K562 (cell line): ENCODE measurements at regions not wholly inside any gene's neighbourhood (a gene's known extent, or its start where the extent isn't known, plus 50 kb on each side); places are given as distances from the start of the nearest gene placed in this dataset.

Experiments used
- ATAC-seq: fragments of 200-7000 bp; cut with Tn5 transposase; 3 replicates; pipeline ENCODE4 v1.9.1; 2020; ENCODE audit warnings: moderate library complexity
- BruUV-seq: library from RNA; stranded (reverse); fragments of 400-500 nt; replicated peaks from 2 replicates; lab custom pipeline; 2021; lab: Mats Ljungman, UMichigan
- CTCF ChIA-PET: fragments of 300-600 bp; formaldehyde crosslinking; extraction: SDS; loops from one replicate; lab custom pipeline; 2021; ENCODE audit warnings: low intra/inter-chr PET ratio; lab: Yijun Ruan, JAX
- POLR2A ChIA-PET: fragments of 300-600, 350-650 bp; sonication (Branson Sonifier 250); formaldehyde crosslinking; extraction: SDS; loops from one replicate; lab custom pipeline; 2021; ENCODE audit warnings: antibody characterized with exemption, inconsistent platforms; lab: Yijun Ruan, JAX
- DNase-seq, 4 experiments: peaks; one replicate each; pipeline versions ENCODE4 v3.0.0 to v3.0.0-alpha.2; 2011 to 2018; ENCODE audit warnings: low spot score in 3 of 4, mixed read lengths in 3 of 4; ENCODE audit errors: extremely low read depth in 1 of 4
- FAIRE-seq: peaks from 2 replicates; lab custom pipeline; 2011; peaks lifted over from hg19 to GRCh38; lab: Jason Lieb, UNC
- H2AFZ ChIP-seq: 2 replicates; pipeline ENCODE4 v1.6.0; 2011; ENCODE audit warnings: low read depth, low read length, control low read depth, inconsistent platforms
- H3K27ac ChIP-seq: fragments of 200-600 bp; 3 replicates; pipeline ENCODE4 v1.8.0; 2011; ENCODE audit warnings: low read depth, mild to moderate bottlenecking, control low read depth, inconsistent platforms, low read length, moderate library complexity, mixed read lengths; ENCODE audit errors: extremely low read depth
- H3K27me3 ChIP-seq, 2 experiments: fragments of 300-600 bp in 1 of 2; 2 replicates in 1 of 2; 3 replicates in 1 of 2; pipeline versions ENCODE4 v1.6.0 to v1.8.0; 2011; ENCODE audit warnings: inconsistent platforms in 2 of 2, low read length in 2 of 2, mild to moderate bottlenecking in 1 of 2, mixed read lengths in 1 of 2, moderate library complexity in 1 of 2; ENCODE audit not compliant: control insufficient read depth in 2 of 2, insufficient read depth in 2 of 2
- H3K36me3 ChIP-seq: fragments of 300-600 bp; 3 replicates; pipeline ENCODE4 v1.8.0; 2011; ENCODE audit warnings: mild to moderate bottlenecking, low read length, inconsistent platforms; ENCODE audit not compliant: control insufficient read depth, insufficient read depth
- H3K4me1 ChIP-seq, 2 experiments: fragments of 200-600 bp in 1 of 2; replicated peaks in 1 of 2; 2 replicates in 1 of 2; 3 replicates in 1 of 2; pipeline versions ENCODE4 v1.5.1 to v1.8.0; 2011; ENCODE audit warnings: inconsistent platforms in 2 of 2, low read length in 2 of 2, mild to moderate bottlenecking in 1 of 2, mixed read lengths in 1 of 2, moderate library complexity in 1 of 2; ENCODE audit not compliant: control insufficient read depth in 2 of 2, insufficient read depth in 2 of 2
- H3K4me2 ChIP-seq: 2 replicates; pipeline ENCODE4 v1.6.1; 2011; ENCODE audit warnings: low read length, control low read depth, inconsistent platforms, mixed read lengths; ENCODE audit not compliant: insufficient read depth
- H3K4me3 ChIP-seq: fragments of 200-600 bp; sonication (generic), shearing (Covaris generic); 2 replicates; pipeline ENCODE4 v1.5.1; 2016; ENCODE audit warnings: control low read depth, inconsistent platforms
- H3K79me2 ChIP-seq: fragments of 200-600 bp; 3 replicates; pipeline ENCODE4 v1.8.0; 2011; ENCODE audit warnings: low read length, inconsistent platforms; ENCODE audit not compliant: control insufficient read depth, insufficient read depth
- H3K9ac ChIP-seq, 2 experiments: 2 replicates each; pipeline versions ENCODE4 v1.6.0 to v1.6.1; 2011; ENCODE audit warnings: low read depth in 2 of 2, low read length in 2 of 2, control low read depth in 1 of 2, inconsistent platforms in 1 of 2, mild to moderate bottlenecking in 1 of 2, mixed read lengths in 1 of 2; ENCODE audit not compliant: insufficient read depth in 1 of 2
- H3K9me1 ChIP-seq: one replicate; pipeline ENCODE4 v1.6.0; 2011; ENCODE audit warnings: inconsistent platforms, mild to moderate bottlenecking, low read length, moderate library complexity; ENCODE audit not compliant: control insufficient read depth, insufficient read depth
- H3K9me3 ChIP-seq: replicated peaks from 2 replicates; pipeline ENCODE4 v1.5.1; 2011; ENCODE audit warnings: low read depth, low read length, inconsistent platforms; ENCODE audit not compliant: control insufficient read depth, insufficient read depth
- H4K20me1 ChIP-seq: replicated peaks from 2 replicates; pipeline ENCODE4 v1.6.1; 2011; ENCODE audit warnings: low read length, inconsistent platforms, mixed read lengths; ENCODE audit not compliant: control insufficient read depth, insufficient read depth
- AFF1 ChIP-seq, 2 experiments: fragments of 450-650 bp; IDR thresholded peaks; 2 replicates each; pipeline ENCODE4 v1.6.1; 2018; ENCODE audit warnings: mild to moderate bottlenecking in 2 of 2, low read depth in 1 of 2; ENCODE audit not compliant: partially characterized antibody in 2 of 2
- ARID2 ChIP-seq: fragments of 450-650 bp; IDR thresholded peaks from 2 replicates; pipeline ENCODE4 v1.6.1; 2017; ENCODE audit warnings: antibody characterized with exemption, mild to moderate bottlenecking
- BDP1 ChIP-seq: IDR thresholded peaks from 3 replicates; pipeline ENCODE4 v1.6.1; 2011; ENCODE audit not compliant: insufficient read length, insufficient read depth
- ILF3 ChIP-seq: fragments of 450-650 bp; IDR thresholded peaks from 2 replicates; pipeline ENCODE4 v1.6.1; 2018; ENCODE audit warnings: antibody characterized with exemption, mild to moderate bottlenecking, moderate library complexity, borderline replicate concordance
- IRF2 ChIP-seq: sonication (generic); formaldehyde crosslinking; IDR thresholded peaks from 2 replicates; pipeline ENCODE4 v1.8.1; 2022; ENCODE audit warnings: mild to moderate bottlenecking, missing genetic modification reagents
- KDM1A ChIP-seq, 2 experiments: fragments of 450-650 bp; IDR thresholded peaks; 2 replicates each; pipeline ENCODE4 v1.6.1; 2016; ENCODE audit warnings: mild to moderate bottlenecking in 2 of 2
- TOE1 ChIP-seq, 2 experiments: fragments of 450-650 bp in 1 of 2; sonication (generic) in 1 of 2; formaldehyde crosslinking in 1 of 2; IDR thresholded peaks; 2 replicates each; pipeline versions ENCODE4 v1.7.1 to v1.8.0; 2016 to 2022; ENCODE audit warnings: borderline replicate concordance in 2 of 2, mild to moderate bottlenecking in 2 of 2, antibody characterized with exemption in 1 of 2, inconsistent platforms in 1 of 2, low read depth in 1 of 2, missing genetic modification reagents in 1 of 2, moderate library complexity in 1 of 2
- ZNF384 ChIP-seq: IDR thresholded peaks from 2 replicates; pipeline ENCODE4 v1.6.1; 2012; ENCODE audit warnings: low read depth, low read length, improper control_type of control experiment
- WGBS: fragments of 100-300 bp; shearing (Covaris generic); methylation state at CpG from one replicate; pipeline ENCODE4 v1.1.6; 2016; ENCODE audit warnings: low coverage, mixed read lengths; ENCODE audit not compliant: insufficient coverage; ENCODE audit errors: missing lambda C conversion rate; 5-methylcytosine and 5-hydroxymethylcytosine counted together
- in situ Hi-C: fragments of 300-500 bp; cut with MboI; formaldehyde crosslinking; loops from 4 replicates; pipeline ENCODE4 v1.15.0; 2018; ENCODE audit warnings: inconsistent platforms, mixed read lengths
- intact Hi-C: fragments of 100-400 bp; cut with micrococcal nuclease; formaldehyde crosslinking; loops from 2 replicates; pipeline ENCODE4 v1.14.2; 2022
- TF ChIP-seq, protein P1 (sequence below): sonication (generic); formaldehyde crosslinking; IDR thresholded peaks from 2 replicates; pipeline ENCODE4 v1.8.0; 2023; ENCODE audit warnings: mild to moderate bottlenecking, missing genetic modification reagents

- H3K4me2 ChIP-seq, result peak overlapping the region; percentile 79
- TF ChIP-seq IRF2 (CRISPR knock-in tag), result no peak
- no peak for TF ChIP-seq TOE1 (IDR thresholded peaks at IDR 0.05; ENCODE audit: borderline replicate concordance)
- no peak for TF ChIP-seq TOE1 (CRISPR knock-in tag; IDR thresholded peaks at IDR 0.05; ENCODE audit: borderline replicate concordance, low read depth)
- TF ChIP-seq, protein P1, sequence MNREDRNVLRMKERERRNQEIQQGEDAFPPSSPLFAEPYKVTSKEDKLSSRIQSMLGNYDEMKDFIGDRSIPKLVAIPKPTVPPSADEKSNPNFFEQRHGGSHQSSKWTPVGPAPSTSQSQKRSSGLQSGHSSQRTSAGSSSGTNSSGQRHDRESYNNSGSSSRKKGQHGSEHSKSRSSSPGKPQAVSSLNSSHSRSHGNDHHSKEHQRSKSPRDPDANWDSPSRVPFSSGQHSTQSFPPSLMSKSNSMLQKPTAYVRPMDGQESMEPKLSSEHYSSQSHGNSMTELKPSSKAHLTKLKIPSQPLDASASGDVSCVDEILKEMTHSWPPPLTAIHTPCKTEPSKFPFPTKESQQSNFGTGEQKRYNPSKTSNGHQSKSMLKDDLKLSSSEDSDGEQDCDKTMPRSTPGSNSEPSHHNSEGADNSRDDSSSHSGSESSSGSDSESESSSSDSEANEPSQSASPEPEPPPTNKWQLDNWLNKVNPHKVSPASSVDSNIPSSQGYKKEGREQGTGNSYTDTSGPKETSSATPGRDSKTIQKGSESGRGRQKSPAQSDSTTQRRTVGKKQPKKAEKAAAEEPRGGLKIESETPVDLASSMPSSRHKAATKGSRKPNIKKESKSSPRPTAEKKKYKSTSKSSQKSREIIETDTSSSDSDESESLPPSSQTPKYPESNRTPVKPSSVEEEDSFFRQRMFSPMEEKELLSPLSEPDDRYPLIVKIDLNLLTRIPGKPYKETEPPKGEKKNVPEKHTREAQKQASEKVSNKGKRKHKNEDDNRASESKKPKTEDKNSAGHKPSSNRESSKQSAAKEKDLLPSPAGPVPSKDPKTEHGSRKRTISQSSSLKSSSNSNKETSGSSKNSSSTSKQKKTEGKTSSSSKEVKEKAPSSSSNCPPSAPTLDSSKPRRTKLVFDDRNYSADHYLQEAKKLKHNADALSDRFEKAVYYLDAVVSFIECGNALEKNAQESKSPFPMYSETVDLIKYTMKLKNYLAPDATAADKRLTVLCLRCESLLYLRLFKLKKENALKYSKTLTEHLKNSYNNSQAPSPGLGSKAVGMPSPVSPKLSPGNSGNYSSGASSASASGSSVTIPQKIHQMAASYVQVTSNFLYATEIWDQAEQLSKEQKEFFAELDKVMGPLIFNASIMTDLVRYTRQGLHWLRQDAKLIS, result peak; percentile 69; the same call in 1 of the 2 replicates
- no peak for TF ChIP-seq ZNF384
- TF ChIP-seq KDM1A (IDR thresholded peaks at IDR 0.05), result no peak
- TF ChIP-seq ILF3, result no peak
- TF ChIP-seq ARID2, result 0 out of 2 replicates have a peak, but pooled peaks have one; percentile 5
- peak in 1 of 2 experiments; percentile 24 for TF ChIP-seq AFF1 (IDR thresholded peaks at IDR 0.05; ENCODE audit: low read depth in 1 of 2, partially characterized antibody in 2 of 2)
- TF ChIP-seq BDP1, result no peak
Observed at GRCh38 chr22:20656902-20657836, 116.7 kb upstream of the SERPIND1 start.

More at GRCh38 chr22:20656902-20657836, 116.7 kb upstream of the SERPIND1 start:
- BruUV-seq, result no TSS peak
- ChIA-PET CTCF (interaction anchor here (1.4 kb wide), 1 partner anchor 9 kb away, joined by 5 read pairs; no protein-coding TSS in a partner anchor), POLR2A (interaction anchor here (0.6 to 1.7 kb wide), 22 partner anchors 9 to 1524 kb away, joined by 3 to 16 read pairs (median 3); no protein-coding TSS in a partner anchor)
- H3K36me3 ChIP-seq, result peaks cover 8% of the 10 kb centered on the region; the same call in 1 of the 3 replicates
- 2% methylated on average over 17 of the region's 17 CpGs for WGBS
- no peaks in the 10 kb centered on the region for H3K79me2 ChIP-seq
- H3K9ac ChIP-seq, result peak overlapping the region; percentile 55 to 88; a peak in 3 of 4 replicates
- in situ Hi-C loops (no loop called here), intact Hi-C loops (no loop called here)
- FAIRE-seq (peak; percentile 84), DNase-seq (peak; percentile 80 to 94 (median 86)), ATAC-seq (peak; percentile 86)
- no peaks in the 10 kb centered on the region for H3K9me3 ChIP-seq
- peaks cover 0 to 9% of the 10 kb centered on the region in 2 experiments; a peak in 3 of 5 replicates for H3K4me1 ChIP-seq
- H3K27me3 ChIP-seq, result peaks cover 39 to 45% of the 10 kb centered on the region in 2 experiments
- H3K27ac ChIP-seq, result peak overlapping the region; percentile 58; the same call in 2 of the 3 replicates
- peak overlapping the region; percentile 37 for H3K4me3 ChIP-seq
- peaks cover 5% of the 10 kb centered on the region for H3K9me1 ChIP-seq
- peak overlapping the region; percentile 70 for H2AFZ ChIP-seq
- peaks cover 17% of the 10 kb centered on the region; the same call in 1 of the 2 replicates for H4K20me1 ChIP-seq
